ENCODE measurements at regions not wholly inside any gene's neighbourhood (a gene's known extent, or its start where the extent isn't known, plus 50 kb on each side); places are given as distances from the start of the nearest gene placed in this dataset.
A peak's percentile ranks its signal among the peaks of the same experiment; 100 is the strongest.
"Not testable (repeated sequence)": the region's sequence is repeated elsewhere in the genome, so short reads cannot be mapped to it uniquely, and the experiment has no call there.

- no peak for DNase-seq
Observed at GRCh38 chr4:11669156-11669555, 240.5 kb upstream of the HS3ST1 start.

DNA sequence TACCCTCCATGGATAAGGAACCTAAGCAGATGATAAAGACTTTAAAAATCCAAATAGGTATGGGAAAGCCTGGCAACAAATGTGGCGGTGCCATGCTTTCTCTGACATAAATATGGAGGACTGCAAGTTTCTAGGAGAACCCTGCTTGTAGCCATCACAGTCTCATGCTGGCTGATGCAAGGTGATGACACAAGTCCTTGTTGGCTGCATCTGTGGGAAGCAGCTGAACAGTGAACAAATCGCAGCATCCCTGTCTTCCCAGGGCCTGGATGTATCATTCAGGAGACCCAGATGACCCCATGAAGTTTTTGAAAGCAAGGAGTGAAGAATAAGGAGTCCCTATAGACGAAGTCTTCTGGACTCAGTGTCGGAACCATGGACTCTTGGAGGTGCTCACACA, 234.4 kb upstream of the HS3ST1 start:
- no peak for DNase-seq

- no peak for DNase-seq
Observed at GRCh38 chr4:11650801-11651596, 222.3 kb upstream of the HS3ST1 start.

DNA sequence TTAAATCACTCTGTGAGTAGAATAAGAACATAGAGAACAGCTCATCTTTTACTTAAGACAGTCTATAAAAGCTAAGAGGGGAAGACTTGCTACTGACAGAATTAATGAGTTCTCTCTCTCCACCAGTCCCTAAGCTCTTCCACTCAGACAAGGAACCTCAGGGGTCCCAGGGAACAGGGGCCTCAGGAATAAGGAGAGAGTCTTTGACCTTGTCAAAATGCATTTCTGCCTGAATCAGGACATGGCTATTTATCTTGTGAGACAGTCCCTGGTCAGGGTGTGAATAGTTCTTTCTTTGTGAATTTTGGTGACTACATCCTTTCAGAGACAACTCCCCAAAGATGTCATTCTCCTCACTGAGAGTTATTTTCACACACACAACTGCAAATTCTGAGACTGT, 218.7 kb upstream of the HS3ST1 start:
- DNase-seq, result no peak

DNA sequence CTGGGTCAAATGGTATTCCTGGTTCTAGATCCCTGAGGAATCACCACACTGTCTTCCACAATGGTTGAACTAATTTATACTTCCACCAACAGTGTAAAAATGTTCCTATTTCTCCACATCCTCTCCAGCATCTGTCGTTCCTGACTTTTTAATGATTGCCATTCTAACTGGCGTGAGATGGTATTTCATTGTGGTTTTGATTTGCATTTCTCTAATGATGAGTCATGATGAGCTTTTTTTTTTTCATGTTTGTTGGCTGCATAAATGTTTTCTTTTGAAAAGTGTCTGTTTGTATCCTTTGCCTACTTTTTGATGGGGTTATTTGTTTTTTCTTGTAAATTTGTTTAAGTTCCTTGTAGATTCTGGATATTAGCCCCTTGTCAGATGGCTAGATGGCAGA, 214.4 kb upstream of the HS3ST1 start:
- DNase-seq, result not testable (repeated sequence)

- DNase-seq, result no peak
Observed at GRCh38 chr4:11640584-11640983, 211.9 kb upstream of the HS3ST1 start.

GRCh38 chr4:11636551-11636950, 207.9 kb upstream of the HS3ST1 start:
- no peak for DNase-seq

DNA sequence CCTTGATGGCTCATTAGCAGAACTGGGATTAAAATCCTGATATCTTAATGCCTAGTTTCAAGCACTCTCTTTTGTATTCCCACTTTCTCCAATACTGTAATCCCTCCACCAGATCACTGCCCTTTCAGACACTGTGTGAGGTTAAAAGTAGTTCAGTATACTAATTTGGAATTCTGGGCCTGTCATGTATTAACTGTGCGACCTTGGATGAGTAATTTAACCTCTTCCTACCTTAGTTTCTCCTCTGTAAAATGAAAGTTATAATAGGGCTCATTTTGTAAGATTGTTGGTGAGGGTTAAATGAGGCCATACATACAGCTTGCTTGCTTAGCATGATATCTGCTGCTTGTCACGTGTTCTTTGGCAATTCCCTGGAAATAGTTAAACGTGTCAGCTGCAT, 207.3 kb upstream of the HS3ST1 start:
- DNase-seq, result no peak

DNA sequence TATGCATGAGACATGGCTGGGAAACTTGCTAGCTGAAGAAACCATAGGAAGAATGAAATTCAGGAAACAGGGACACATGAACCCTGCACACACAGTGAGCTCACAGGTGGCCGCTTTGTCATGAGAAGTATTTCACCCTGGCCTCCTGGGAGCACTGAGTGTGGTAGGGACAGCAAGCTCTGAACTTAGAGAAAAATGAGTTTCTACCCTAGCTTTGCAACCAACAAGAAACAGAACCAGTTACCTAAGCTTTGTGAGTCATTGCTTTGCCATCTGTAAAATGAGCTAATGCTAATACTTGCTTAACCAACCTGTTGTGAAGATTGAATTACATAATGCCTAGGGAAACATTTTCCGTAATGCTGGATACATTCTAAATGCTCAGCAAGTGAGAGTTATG, 206.6 kb upstream of the HS3ST1 start:
- DNase-seq, result no peak

DNA sequence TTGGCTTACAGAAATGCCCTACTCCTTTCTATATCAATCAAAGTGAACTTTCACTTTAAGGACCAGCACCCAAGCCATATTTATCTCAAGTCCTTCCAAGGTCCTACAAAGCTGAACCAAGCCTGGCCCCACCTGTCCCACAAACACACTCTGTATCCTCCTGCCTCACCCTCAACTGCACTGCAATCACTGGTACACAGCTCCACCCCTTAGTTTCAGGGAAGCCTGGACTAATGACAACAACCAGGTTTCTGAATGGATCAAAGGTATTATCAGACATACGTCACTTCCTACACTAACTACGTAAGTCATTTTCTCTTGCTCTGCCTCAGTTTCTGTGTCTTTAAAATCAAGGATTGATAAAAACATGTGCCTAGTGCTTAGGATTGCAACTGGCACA, 205.6 kb upstream of the HS3ST1 start:
- DNase-seq, result no peak

DNA sequence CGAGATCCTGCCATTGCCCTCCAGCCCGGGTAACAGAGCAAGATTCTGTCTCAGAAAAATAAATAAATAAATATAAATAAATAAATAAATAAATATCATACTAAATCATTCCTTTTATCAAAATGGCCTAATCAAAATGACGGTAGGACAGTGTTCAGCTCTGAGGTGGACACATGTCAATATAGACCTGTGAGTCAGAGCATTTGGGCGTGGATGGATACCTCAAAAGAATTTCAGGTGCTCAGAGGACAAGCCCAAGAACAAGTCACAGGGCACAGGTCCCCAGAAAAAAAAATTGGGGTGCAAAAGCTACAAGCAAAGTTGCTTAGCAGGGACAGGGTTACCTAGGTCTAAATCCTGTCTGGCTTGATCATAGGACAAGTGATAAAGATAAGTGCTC, 204.7 kb upstream of the HS3ST1 start:
- DNase-seq, result no peak

DNA sequence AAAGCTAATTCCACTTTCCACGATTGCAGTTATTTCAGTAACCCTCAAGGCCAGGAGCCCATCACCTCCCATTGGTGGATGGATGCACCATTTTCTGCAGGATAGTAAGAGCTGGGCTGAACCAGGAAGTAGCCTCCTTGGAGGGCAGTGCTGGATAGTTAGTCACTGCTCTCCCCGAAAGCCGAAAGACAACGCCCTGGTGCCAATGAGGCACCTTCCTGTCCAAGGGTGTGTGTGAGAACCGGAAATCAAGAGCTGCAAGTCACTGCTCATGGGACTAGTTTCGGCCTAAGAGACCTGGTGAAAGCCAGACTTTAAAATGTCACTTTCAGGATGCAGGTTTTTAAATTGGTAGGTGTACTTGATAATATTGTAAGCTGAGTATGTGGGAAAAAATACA, 203.8 kb upstream of the HS3ST1 start:
- no peak for DNase-seq

GRCh38 chr4:11632025-11632424, 203.3 kb upstream of the HS3ST1 start:
- DNase-seq, result no peak

DNA sequence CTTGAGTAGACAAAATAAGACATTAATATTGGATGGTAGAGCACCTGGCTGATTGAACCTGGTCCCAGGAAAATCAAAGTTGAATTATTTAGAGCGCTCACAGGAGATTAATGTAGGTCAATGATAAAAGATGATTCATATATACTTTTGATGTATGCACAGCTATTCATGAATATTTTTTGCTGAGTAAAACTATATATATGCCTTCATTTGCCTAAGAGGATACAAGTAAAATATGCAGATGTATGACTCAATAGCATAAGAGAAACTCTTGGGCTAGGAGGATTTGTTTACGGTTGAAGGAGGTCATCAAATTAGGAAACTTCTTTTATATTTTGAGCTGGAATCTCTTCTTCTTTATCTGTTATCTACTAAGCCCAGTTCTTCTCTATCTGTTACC, 202.7 kb upstream of the HS3ST1 start:
- no peak for DNase-seq

- no peak for DNase-seq
Observed at GRCh38 chr4:11628093-11628725, 199.5 kb upstream of the HS3ST1 start.

- no peak for DNase-seq
Observed at GRCh38 chr4:11626066-11626465, 197.4 kb upstream of the HS3ST1 start.

DNA sequence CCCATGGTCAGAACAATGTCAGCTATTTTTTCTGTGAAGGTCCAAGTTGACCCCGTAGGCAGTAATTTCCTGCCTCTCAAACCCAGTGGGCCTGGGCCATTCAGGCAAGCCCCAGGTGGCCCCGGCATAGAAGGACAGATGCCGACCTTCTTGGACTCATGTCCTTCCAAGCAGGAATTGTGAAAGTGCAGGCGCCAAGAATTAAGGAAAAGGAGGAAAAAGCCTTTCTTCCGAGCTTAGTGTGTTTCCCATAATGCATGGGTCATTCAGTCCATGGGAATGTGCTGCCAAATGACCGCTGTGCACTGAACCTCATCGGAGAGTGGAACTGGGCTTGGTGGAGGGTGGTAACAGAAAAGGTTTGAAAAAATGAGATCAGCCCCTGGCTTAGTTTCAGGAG, 196.5 kb upstream of the HS3ST1 start:
- peak; percentile 8 for DNase-seq

GRCh38 chr4:11624370-11624769, 195.7 kb upstream of the HS3ST1 start:
- DNase-seq, result no peak

DNA sequence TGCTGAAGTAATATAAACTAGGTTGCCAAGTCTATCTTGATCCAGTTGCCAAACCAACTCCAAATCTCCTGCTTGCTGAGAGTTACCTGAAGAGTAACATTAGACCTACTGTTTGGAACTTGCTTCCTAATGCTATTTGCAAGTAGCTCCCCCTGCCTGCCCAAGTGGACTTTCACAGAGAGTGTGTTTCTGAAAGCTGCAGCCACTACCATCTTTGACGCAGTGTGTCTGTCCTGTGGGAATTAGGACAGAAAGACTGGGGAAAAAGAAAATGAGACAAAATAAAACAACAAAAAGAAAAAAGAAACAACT, 195.0 kb upstream of the HS3ST1 start:
- DNase-seq, result peak; percentile 45

DNA sequence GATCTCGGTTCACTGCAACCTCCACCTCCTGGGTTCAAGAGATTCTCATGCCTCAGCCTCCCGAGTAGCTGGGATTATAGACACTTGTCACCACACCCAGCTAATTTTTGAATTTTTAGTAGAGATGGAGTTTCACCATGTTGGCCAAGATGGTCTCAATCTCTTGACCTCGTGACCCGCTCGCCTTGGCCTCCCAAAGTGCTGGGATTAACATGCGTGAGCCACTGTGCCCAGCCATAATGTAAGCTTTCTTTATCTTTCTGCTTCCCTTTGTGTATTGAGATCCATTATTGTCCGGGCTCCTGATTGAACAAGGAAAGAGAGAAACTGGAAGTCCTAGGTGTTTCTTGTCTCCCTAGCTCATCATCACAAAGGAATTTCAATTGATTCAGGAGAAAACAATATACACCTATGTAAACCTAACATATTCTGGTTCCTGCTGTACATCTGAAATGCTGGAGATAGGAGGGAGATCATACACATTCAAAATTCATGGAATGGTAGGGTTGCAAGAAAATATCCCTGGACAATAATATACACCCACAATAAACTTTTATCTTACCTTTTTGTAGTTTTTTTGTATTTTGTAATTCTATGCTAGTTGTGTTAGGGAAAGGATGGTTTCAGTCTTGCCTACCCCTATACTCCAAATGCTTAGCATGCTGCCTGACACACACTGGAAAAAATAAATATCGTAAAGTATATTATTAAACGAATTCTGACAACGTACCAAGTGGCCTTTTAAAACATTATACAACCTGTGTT, 194.4 kb upstream of the HS3ST1 start:
- no peak for DNase-seq

DNA sequence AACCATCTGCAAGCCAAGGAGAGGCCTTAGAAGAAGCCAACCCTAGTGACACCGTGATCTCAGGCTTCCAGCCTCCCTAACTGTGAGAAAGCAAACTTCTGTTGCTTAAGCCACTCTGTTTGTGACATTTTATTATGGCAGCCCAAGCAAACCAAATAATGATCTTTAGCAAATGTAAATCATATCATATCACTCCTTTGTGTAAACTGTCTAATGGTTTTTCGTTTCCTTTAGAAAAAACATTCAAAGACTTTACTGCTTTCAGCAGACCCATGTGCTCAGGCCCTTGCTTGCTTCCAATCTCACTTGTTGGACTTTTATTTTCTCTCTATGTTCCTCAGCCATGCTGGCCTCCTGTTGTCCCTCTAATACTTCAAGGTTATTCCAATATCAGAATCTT, 192.2 kb upstream of the HS3ST1 start:
- no peak for DNase-seq

- no peak for DNase-seq
Observed at GRCh38 chr4:11618666-11619282, 190.1 kb upstream of the HS3ST1 start.

DNA sequence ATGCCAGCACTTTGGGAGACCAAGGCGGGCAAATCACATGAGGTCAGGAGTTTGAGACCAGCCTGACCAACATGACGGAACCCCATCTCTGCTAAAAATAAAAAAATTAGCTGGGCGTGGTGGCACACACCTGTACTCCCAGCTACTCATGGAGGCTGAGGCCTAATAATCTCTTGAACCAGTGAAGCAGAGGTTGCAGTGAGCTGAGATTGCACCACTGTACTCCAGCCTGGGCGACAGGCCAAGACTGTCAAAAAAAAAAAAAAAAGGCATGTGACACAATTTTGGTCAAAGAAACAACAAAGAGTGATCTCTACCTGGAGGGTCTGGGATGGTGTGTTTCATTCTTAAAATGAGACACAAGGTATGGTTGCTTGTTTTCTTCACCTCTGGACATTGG, 188.2 kb upstream of the HS3ST1 start:
- DNase-seq, result no peak

DNA sequence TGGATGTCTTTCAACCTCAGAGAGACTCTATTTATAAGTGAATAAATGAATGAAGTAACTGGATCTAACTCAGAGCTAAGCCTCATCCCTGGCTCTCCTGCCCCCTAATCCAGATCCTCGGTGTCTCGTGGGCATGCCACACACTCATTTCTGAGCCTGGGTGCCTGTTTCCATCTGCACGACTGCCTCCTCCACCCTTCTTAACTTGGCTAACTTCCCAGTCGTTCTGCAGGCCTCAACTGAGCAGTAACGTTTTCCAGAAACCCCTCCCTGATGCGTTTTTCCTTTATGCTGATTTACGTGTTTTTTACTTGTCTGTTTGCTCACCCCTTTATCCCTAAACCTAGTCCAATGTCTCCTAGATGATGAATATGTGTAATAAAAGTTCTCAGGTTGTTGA, 186.9 kb upstream of the HS3ST1 start:
- no peak for DNase-seq

Data from NCI-H146 (cell line).